ENCODE measurements at regions not wholly inside any gene's neighbourhood (a gene's known extent, or its start where the extent isn't known, plus 50 kb on each side); places are given as distances from the start of the nearest gene placed in this dataset.

GRCh38 chr9:29439961-29440360 lies 1866.7 kb upstream of the C9orf72 start:
- TF ChIP-seq CTCF (conservative IDR thresholded peaks at IDR 0.05), result no peak
- TF ChIP-seq EZH2 (IDR thresholded peaks at IDR 0.05; ENCODE audit: low read depth), result no peak

Data from PC-9 (cell line).